ENCODE measurements at regions not wholly inside any gene's neighbourhood (a gene's known extent, or its start where the extent isn't known, plus 50 kb on each side); places are given as distances from the start of the nearest gene placed in this dataset.

DNA sequence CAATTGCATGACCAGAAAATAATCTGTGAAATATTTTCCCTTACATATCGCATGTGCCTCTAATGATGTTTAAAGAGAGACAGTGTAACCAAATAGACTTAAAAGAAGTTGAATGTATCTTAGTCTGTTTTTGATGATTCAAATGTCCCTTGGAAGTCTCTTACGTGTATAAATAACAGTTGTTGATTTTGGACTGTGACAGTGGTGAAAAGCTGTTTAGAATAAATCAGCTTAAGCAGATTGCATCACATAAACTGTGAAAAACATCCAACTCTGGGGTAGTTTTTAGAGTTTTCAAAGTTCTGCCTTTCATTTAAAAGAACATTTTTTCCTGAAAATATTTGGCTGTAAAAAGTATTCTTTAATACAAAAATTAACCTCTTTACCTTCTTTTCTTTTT is 301.1 kb downstream of the PRR16 start:
- Histone ChIP-seq H3K27ac (ENCODE audit: extremely low read depth, low read depth, low read length) (no peak overlapping the region), H3K36me3 (ENCODE audit: control insufficient read depth in 2 of 2, insufficient read depth in 1 of 2, low read length in 2 of 2) (no peaks in the 10 kb centered on the region), H3K4me1 (ENCODE audit: control insufficient read depth, insufficient read depth, low read length) (no peaks in the 10 kb centered on the region), H3K4me3 (ENCODE audit: low read depth, low read length) (no peak overlapping the region), H3K9me3 (ENCODE audit: control insufficient read depth, insufficient read depth, low read depth, low read length) (no peaks in the 10 kb centered on the region)
- TF ChIP-seq ZNF629 (tag by site-specific recombination; IDR thresholded peaks at IDR 0.05) (no peak), KLF1 (tag by site-specific recombination; IDR thresholded peaks at IDR 0.05) (no peak), ZBTB20 (tag by site-specific recombination; IDR thresholded peaks at IDR 0.05) (no peak), ZNF621 (tag by site-specific recombination; IDR thresholded peaks at IDR 0.05) (no peak), ZNF10 (tag by site-specific recombination; IDR thresholded peaks at IDR 0.05) (no peak), ZNF266 (tag by site-specific recombination; IDR thresholded peaks at IDR 0.05; ENCODE audit: low read depth) (no peak), ZNF354C (tag by site-specific recombination; IDR thresholded peaks at IDR 0.05; ENCODE audit: borderline replicate concordance, low read depth) (no peak), ZNF677 (tag by site-specific recombination; IDR thresholded peaks at IDR 0.05) (no peak), ZNF121 (tag by site-specific recombination; IDR thresholded peaks at IDR 0.05) (no peak), ZNF140 (tag by site-specific recombination; IDR thresholded peaks at IDR 0.05) (no peak), ZNF776 (tag by site-specific recombination; IDR thresholded peaks at IDR 0.05; ENCODE audit: borderline replicate concordance) (no peak)
- TF ChIP-seq, protein P1, sequence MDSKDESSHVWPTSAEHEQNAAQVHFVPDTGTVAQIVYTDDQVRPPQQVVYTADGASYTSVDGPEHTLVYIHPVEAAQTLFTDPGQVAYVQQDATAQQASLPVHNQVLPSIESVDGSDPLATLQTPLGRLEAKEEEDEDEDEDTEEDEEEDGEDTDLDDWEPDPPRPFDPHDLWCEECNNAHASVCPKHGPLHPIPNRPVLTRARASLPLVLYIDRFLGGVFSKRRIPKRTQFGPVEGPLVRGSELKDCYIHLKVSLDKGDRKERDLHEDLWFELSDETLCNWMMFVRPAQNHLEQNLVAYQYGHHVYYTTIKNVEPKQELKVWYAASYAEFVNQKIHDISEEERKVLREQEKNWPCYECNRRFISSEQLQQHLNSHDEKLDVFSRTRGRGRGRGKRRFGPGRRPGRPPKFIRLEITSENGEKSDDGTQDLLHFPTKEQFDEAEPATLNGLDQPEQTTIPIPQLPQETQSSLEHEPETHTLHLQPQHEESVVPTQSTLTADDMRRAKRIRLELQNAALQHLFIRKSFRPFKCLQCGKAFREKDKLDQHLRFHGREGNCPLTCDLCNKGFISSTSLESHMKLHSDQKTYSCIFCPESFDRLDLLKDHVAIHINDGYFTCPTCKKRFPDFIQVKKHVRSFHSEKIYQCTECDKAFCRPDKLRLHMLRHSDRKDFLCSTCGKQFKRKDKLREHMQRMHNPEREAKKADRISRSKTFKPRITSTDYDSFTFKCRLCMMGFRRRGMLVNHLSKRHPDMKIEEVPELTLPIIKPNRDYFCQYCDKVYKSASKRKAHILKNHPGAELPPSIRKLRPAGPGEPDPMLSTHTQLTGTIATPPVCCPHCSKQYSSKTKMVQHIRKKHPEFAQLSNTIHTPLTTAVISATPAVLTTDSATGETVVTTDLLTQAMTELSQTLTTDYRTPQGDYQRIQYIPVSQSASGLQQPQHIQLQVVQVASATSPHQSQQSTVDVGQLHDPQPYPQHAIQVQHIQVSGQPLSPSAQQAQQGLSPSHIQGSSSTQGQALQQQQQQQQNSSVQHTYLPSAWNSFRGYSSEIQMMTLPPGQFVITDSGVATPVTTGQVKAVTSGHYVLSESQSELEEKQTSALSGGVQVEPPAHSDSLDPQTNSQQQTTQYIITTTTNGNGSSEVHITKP (tag by site-specific recombination; IDR thresholded peaks at IDR 0.05) = no peak
- CTCF ChIA-PET = no interaction called here
- POLR2A ChIA-PET = no interaction called here

DNA sequence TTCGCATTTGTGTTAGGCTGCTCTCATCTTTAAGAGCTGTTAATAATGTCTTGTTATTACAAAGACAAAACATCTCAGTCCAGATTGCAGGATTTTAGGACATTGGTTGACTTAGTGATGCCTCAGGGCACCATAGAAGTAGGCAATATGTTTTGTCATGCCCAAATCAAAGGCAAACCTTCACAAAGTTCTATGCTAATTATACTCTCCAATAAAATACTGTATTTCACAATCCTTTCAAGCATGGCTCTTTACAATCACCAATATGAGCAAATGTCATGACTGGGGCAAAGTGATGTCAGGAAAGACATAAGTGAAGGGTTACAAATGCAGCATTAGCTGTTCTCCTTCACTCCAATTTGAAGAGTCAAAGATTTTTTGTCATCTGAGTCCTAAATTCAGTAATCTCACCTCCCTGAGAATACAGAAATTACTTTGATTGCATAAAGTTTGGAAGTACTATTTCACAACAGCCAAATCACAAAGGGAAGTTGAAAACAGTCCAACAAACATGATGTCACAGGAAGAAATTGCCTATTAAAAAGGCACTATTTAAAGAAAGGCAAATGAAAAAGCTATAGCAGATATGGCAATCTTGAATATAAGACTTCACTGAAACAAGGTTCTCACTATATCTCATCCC is 303.2 kb downstream of the PRR16 start:
- no peak for TF ChIP-seq ZNF677 (tag by site-specific recombination; IDR thresholded peaks at IDR 0.05)
- TF ChIP-seq SP7 (tag by site-specific recombination; IDR thresholded peaks at IDR 0.05) = no peak
- Histone ChIP-seq H3K27ac (ENCODE audit: extremely low read depth, low read depth, low read length) (no peak overlapping the region), H3K36me3 (ENCODE audit: control insufficient read depth in 2 of 2, insufficient read depth in 1 of 2, low read length in 2 of 2) (no peaks in the 10 kb centered on the region), H3K9me3 (ENCODE audit: control insufficient read depth, insufficient read depth, low read depth, low read length) (no peaks in the 10 kb centered on the region), H3K4me1 (ENCODE audit: control insufficient read depth, insufficient read depth, low read length) (no peaks in the 10 kb centered on the region), H3K4me3 (ENCODE audit: low read depth, low read length) (no peak overlapping the region)
- ChIA-PET CTCF (no interaction called here), POLR2A (no interaction called here)

DNA sequence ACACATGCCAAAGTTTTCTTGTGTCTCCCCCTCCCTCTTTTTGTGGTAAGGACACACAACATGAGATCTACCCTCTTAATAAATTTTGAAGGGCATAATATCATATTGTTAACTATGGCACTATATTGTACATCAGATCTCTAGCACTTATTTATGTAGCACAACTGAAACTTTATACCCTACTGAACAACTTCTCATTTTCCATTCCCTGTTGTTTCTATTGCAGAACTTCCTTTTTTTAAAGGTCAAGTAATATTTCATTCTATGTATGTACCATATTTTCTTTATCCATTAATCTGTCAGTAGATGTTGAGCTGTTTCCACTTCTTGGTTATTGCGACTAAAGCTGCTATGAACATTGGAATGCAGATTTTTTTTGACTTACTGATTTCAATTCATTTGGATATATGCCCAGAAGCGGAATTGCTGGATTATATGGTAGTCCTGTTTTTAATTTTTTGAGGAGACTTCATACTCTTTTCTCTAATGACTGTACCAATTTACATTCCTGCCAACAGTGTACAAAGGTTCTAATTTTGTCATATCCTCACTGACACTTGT is 305.3 kb downstream of the PRR16 start:
- H3K4me1 ChIP-seq (ENCODE audit: control insufficient read depth, insufficient read depth, low read length) = no peaks in the 10 kb centered on the region
- no peak for TF ChIP-seq ZNF585B (tag by site-specific recombination; IDR thresholded peaks at IDR 0.05)
- TF ChIP-seq, protein P2, sequence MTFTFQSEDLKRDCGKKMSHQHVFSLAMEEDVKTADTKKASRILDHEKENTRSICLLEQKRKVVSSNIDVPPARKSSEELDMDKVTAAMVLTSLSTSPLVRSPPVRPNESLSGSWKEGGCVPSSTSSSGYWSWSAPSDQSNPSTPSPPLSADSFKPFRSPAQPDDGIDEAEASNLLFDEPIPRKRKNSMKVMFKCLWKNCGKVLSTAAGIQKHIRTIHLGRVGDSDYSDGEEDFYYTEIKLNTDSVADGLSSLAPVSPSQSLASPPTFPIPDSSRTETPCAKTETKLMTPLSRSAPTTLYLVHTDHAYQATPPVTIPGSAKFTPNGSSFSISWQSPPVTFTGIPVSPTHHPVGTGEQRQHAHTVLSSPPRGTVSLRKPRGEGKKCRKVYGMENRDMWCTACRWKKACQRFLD (tag by site-specific recombination; IDR thresholded peaks at IDR 0.05) = no peak
- TF ChIP-seq, protein P3, sequence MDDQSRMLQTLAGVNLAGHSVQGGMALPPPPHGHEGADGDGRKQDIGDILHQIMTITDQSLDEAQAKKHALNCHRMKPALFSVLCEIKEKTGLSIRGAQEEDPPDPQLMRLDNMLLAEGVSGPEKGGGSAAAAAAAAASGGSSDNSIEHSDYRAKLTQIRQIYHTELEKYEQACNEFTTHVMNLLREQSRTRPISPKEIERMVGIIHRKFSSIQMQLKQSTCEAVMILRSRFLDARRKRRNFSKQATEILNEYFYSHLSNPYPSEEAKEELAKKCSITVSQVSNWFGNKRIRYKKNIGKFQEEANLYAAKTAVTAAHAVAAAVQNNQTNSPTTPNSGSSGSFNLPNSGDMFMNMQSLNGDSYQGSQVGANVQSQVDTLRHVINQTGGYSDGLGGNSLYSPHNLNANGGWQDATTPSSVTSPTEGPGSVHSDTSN (CRISPR knock-in tag; IDR thresholded peaks at IDR 0.05) = no peak
- no peak for TF ChIP-seq ZNF24 (tag by site-specific recombination; IDR thresholded peaks at IDR 0.05)
- TF ChIP-seq ZNF10 (tag by site-specific recombination; IDR thresholded peaks at IDR 0.05) = no peak
- TF ChIP-seq ZNF521 (tag by site-specific recombination; IDR thresholded peaks at IDR 0.05) = no peak
- TF ChIP-seq WT1 (tag by site-specific recombination; IDR thresholded peaks at IDR 0.05) = no peak
- no peak for TF ChIP-seq PRDM1 (tag by site-specific recombination; IDR thresholded peaks at IDR 0.05)
- TF ChIP-seq OSR2 (tag by site-specific recombination; IDR thresholded peaks at IDR 0.05) = no peak
- TF ChIP-seq ZNF335 (tag by site-specific recombination; conservative IDR thresholded peaks at IDR 0.05) = no peak
- no peak for TF ChIP-seq ZNF707 (tag by site-specific recombination; IDR thresholded peaks at IDR 0.05)
- H3K36me3 ChIP-seq (ENCODE audit: control insufficient read depth in 2 of 2, insufficient read depth in 1 of 2, low read length in 2 of 2) = no peaks in the 10 kb centered on the region
- no peaks in the 10 kb centered on the region for H3K9me3 ChIP-seq (ENCODE audit: control insufficient read depth, insufficient read depth, low read depth, low read length)
- H3K4me3 ChIP-seq (ENCODE audit: low read depth, low read length) = no peak overlapping the region
- CTCF ChIA-PET = no interaction called here
- POLR2A ChIA-PET = no interaction called here
- H3K27ac ChIP-seq (ENCODE audit: extremely low read depth, low read depth, low read length) = no peak overlapping the region
